ENCODE measurements at regions not wholly inside any gene's neighbourhood (a gene's known extent, or its start where the extent isn't known, plus 50 kb on each side); places are given as distances from the start of the nearest gene placed in this dataset.

DNA sequence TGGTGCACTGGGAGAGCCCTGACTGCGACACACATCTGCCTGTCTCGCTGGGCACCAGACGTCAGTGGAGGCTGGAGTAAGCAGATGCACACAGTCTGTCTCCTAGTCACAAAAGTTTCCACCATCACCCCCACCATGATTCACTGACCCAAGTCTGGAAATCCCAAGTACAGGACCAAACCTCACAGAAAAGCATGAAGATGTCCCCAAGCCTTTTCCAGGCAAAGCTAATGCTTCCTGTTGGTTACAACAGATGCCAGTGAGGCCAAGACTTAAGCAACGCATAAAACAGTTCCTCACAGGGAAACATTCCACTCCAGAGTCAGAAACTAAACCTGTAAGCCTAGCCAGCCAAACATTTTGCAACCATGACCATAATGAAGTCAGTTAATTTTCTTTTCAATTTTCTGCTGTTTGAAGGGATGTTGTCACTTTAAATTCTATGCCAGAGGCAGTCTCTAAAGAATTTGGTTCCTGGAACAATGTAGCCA is 259.3 kb upstream of the SLC30A5 start:
- H2AFZ ChIP-seq (ENCODE audit: low read depth, low read length), result no peak overlapping the region
- TF ChIP-seq, protein P1, sequence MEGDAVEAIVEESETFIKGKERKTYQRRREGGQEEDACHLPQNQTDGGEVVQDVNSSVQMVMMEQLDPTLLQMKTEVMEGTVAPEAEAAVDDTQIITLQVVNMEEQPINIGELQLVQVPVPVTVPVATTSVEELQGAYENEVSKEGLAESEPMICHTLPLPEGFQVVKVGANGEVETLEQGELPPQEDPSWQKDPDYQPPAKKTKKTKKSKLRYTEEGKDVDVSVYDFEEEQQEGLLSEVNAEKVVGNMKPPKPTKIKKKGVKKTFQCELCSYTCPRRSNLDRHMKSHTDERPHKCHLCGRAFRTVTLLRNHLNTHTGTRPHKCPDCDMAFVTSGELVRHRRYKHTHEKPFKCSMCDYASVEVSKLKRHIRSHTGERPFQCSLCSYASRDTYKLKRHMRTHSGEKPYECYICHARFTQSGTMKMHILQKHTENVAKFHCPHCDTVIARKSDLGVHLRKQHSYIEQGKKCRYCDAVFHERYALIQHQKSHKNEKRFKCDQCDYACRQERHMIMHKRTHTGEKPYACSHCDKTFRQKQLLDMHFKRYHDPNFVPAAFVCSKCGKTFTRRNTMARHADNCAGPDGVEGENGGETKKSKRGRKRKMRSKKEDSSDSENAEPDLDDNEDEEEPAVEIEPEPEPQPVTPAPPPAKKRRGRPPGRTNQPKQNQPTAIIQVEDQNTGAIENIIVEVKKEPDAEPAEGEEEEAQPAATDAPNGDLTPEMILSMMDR (IDR thresholded peaks at IDR 0.05; ENCODE audit: borderline replicate concordance, extremely low read depth, low read length, poor library complexity, severe bottlenecking), result no peak
- no peak for TF ChIP-seq EZH2 (IDR thresholded peaks at IDR 0.05; ENCODE audit: borderline replicate concordance, low read depth, low read length, severe bottlenecking)
- no peaks in the 10 kb centered on the region for H3K9me3 ChIP-seq (ENCODE audit: insufficient read depth, low read length, severe bottlenecking)
- no peaks in the 10 kb centered on the region for H4K20me1 ChIP-seq (ENCODE audit: insufficient read depth, low read length)
- H3K4me2 ChIP-seq (ENCODE audit: insufficient read depth, low read length), result no peak overlapping the region
- no peaks in the 10 kb centered on the region for H3K36me3 ChIP-seq (ENCODE audit: insufficient read depth, low read length)
- no peak overlapping the region for H3K27ac ChIP-seq (ENCODE audit: low read length)
- no peak overlapping the region for H3K9ac ChIP-seq (ENCODE audit: low read depth, low read length)
- ATAC-seq (ENCODE audit: insufficient read depth, low read depth) (no peak), DNase-seq (no peak)
- no peaks in the 10 kb centered on the region for H3K79me2 ChIP-seq (ENCODE audit: insufficient read depth, low read length)
- H3K27me3 ChIP-seq (ENCODE audit: insufficient read depth, low read length, poor library complexity), result no peaks in the 10 kb centered on the region
- no peaks in the 10 kb centered on the region for H3K4me1 ChIP-seq (ENCODE audit: insufficient read depth, low read length)
- H3K4me3 ChIP-seq (ENCODE audit: low read depth in 1 of 2, low read length in 2 of 2), result no peak overlapping the region

DNA sequence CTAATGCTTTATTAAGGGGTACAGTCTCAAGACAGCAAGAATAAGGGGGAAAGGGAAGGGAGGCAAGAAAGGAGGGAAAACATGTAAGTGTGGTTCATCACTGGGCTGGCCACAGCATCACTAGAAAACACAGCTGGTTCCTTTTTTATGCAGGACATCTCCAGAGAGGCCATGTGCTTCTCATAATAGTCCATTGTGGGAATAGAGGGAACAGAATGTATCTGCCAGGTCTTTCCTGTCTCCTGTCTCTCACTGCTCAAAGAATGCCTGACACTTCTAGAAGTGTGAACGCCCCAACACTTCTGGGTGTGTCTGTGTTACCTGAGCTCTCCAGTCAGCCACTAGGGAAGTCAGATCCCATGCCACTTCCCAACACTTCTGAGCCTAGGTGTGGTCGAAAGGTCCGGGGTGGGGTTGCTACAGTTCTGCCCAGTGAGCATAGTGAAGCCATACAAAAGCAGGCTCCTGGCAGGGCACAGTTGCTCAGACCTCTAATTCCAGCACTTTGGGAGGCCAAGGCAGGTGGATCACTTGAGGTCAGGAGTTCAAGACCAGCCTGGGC is 255.6 kb upstream of the SLC30A5 start:
- Histone ChIP-seq H3K4me3 (ENCODE audit: low read depth in 1 of 2, low read length in 2 of 2) (no peak overlapping the region), H3K4me1 (ENCODE audit: insufficient read depth, low read length) (no peaks in the 10 kb centered on the region), H4K20me1 (ENCODE audit: insufficient read depth, low read length) (no peaks in the 10 kb centered on the region), H3K79me2 (ENCODE audit: insufficient read depth, low read length) (no peaks in the 10 kb centered on the region), H3K27me3 (ENCODE audit: insufficient read depth, low read length, poor library complexity) (no peaks in the 10 kb centered on the region), H2AFZ (ENCODE audit: low read depth, low read length) (no peak overlapping the region), H3K27ac (ENCODE audit: low read length) (no peak overlapping the region), H3K9ac (ENCODE audit: low read depth, low read length) (no peak overlapping the region), H3K4me2 (ENCODE audit: insufficient read depth, low read length) (no peak overlapping the region), H3K36me3 (ENCODE audit: insufficient read depth, low read length) (no peaks in the 10 kb centered on the region), H3K9me3 (ENCODE audit: insufficient read depth, low read length, severe bottlenecking) (no peaks in the 10 kb centered on the region)
- DNase-seq (no peak), ATAC-seq (ENCODE audit: insufficient read depth, low read depth) (no peak)
- TF ChIP-seq EZH2 (IDR thresholded peaks at IDR 0.05; ENCODE audit: borderline replicate concordance, low read depth, low read length, severe bottlenecking), result no peak
- TF ChIP-seq, protein P1 (IDR thresholded peaks at IDR 0.05; ENCODE audit: borderline replicate concordance, extremely low read depth, low read length, poor library complexity, severe bottlenecking), result no peak

DNA sequence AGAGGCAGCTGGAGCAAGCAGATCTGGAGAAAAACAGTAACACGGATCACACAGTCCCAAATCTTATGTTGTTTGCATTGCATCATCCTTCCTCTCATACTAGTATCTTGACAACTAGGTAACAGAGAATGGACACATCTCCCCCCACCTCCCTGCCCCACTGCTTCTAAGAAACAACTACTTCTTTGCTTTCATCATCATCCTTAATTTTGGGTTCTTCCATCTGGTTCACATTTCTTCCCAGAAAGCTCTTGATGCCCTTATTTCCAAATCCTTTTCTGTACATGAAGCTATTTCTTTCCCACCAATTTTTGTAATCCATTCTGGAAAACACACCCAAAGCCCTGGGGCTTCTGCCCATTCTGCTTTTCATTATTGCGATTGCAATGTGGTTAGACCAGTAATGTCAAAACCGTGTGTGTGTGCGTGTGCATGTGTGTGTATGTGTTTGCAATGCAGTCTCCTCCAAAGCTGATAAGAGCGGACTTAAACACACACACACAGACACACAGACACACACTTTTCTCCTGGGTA is 254.7 kb upstream of the SLC30A5 start:
- Histone ChIP-seq H3K36me3 (ENCODE audit: insufficient read depth, low read length) (no peaks in the 10 kb centered on the region), H3K9me3 (ENCODE audit: insufficient read depth, low read length, severe bottlenecking) (no peaks in the 10 kb centered on the region), H2AFZ (ENCODE audit: low read depth, low read length) (no peak overlapping the region), H3K4me2 (ENCODE audit: insufficient read depth, low read length) (no peak overlapping the region), H3K9ac (ENCODE audit: low read depth, low read length) (no peak overlapping the region), H3K27ac (ENCODE audit: low read length) (no peak overlapping the region), H3K79me2 (ENCODE audit: insufficient read depth, low read length) (no peaks in the 10 kb centered on the region), H3K4me1 (ENCODE audit: insufficient read depth, low read length) (no peaks in the 10 kb centered on the region), H3K4me3 (ENCODE audit: low read depth in 1 of 2, low read length in 2 of 2) (no peak overlapping the region), H3K27me3 (ENCODE audit: insufficient read depth, low read length, poor library complexity) (no peaks in the 10 kb centered on the region), H4K20me1 (ENCODE audit: insufficient read depth, low read length) (no peaks in the 10 kb centered on the region)
- ATAC-seq (ENCODE audit: insufficient read depth, low read depth), result no peak
- DNase-seq, result no peak
- TF ChIP-seq EZH2 (IDR thresholded peaks at IDR 0.05; ENCODE audit: borderline replicate concordance, low read depth, low read length, severe bottlenecking), result no peak
- TF ChIP-seq, protein P1 (IDR thresholded peaks at IDR 0.05; ENCODE audit: borderline replicate concordance, extremely low read depth, low read length, poor library complexity, severe bottlenecking), result no peak

All from DND-41 (cell line).